A549 (cell line): ENCODE measurements at regions not wholly inside any gene's neighbourhood (a gene's known extent, or its start where the extent isn't known, plus 50 kb on each side); places are given as distances from the start of the nearest gene placed in this dataset.

ENCODE experiments used
- ATAC-seq, 2 experiments: fragments of 200-7000 bp in 1 of 2; fragments of >200 bp in 1 of 2; cut with Nextera tagmentation in 1 of 2; cut with Tn5 transposase in 1 of 2; 3 replicates each; pipeline versions ENCODE4 v1.8.0 to v1.9.1; 2018 to 2020; ENCODE audit warnings: mild to moderate bottlenecking in 1 of 2, moderate library complexity in 1 of 2
- CTCF ChIA-PET: fragments of 300-600 bp; sonication (Branson Sonifier 250); formaldehyde crosslinking; extraction: SDS; loops from one replicate; lab custom pipeline; 2021; ENCODE audit warnings: antibody characterized with exemption, inconsistent platforms; lab: Yijun Ruan, JAX
- POLR2A ChIA-PET: fragments of 350-600 bp; formaldehyde crosslinking; extraction: SDS; loops from one replicate; lab custom pipeline; 2021; ENCODE audit warnings: antibody characterized with exemption, inconsistent platforms; lab: Yijun Ruan, JAX
- DNase-seq, 2 experiments: peaks; one replicate each; pipeline versions ENCODE4 v3.0.0 to v3.0.0-alpha.2; 2011 to 2016; ENCODE audit warnings: low read depth in 1 of 2, low spot score in 1 of 2
- FAIRE-seq: peaks from 2 replicates; lab custom pipeline; 2011; peaks lifted over from hg19 to GRCh38; lab: Jason Lieb, UNC
- H3K27ac ChIP-seq, 2 experiments: fragments of >200 bp; sonication (Bioruptor Twin); formaldehyde crosslinking; 3 replicates each; pipeline ENCODE4 v1.5.1; 2016 to 2017
- H3K4me1 ChIP-seq: fragments of >200 bp; sonication (Bioruptor Twin); formaldehyde crosslinking; 3 replicates; pipeline ENCODE4 v1.6.1; 2016
- H3K4me2 ChIP-seq: fragments of >200 bp; sonication (Bioruptor Twin); formaldehyde crosslinking; 3 replicates; pipeline ENCODE4 v1.6.1; 2016
- H3K4me3 ChIP-seq: fragments of >200 bp; sonication (Bioruptor Twin); formaldehyde crosslinking; 3 replicates; pipeline ENCODE4 v1.5.1; 2016
- H3K9me3 ChIP-seq: fragments of >200 bp; sonication (Bioruptor Twin); formaldehyde crosslinking; 3 replicates; pipeline ENCODE4 v1.6.1; 2016
- BHLHE40 ChIP-seq: IDR thresholded peaks from 2 replicates; pipeline ENCODE4 v1.6.1; 2012; ENCODE audit warnings: low read depth, low read length, inconsistent platforms
- CBX2 ChIP-seq: fragments of 200-600 bp; sonication (generic); IDR thresholded peaks from 2 replicates; pipeline ENCODE4 v1.6.1; 2016; ENCODE audit warnings: low read depth, mild to moderate bottlenecking, borderline replicate concordance
- CHD2 ChIP-seq: fragments of 150-350 bp; IDR thresholded peaks from 2 replicates; pipeline ENCODE4 v1.6.1; 2014; ENCODE audit warnings: low read length; ENCODE audit not compliant: partially characterized antibody
- CHD4 ChIP-seq: fragments of 200-600 bp; sonication (generic); IDR thresholded peaks from 2 replicates; pipeline ENCODE4 v1.6.1; 2016; ENCODE audit warnings: antibody characterized with exemption, mild to moderate bottlenecking, borderline replicate concordance
- EP300 ChIP-seq, 2 experiments: fragments of >200 bp; sonication (Bioruptor Twin); formaldehyde crosslinking; IDR thresholded peaks; 2 replicates in 1 of 2; 3 replicates in 1 of 2; pipeline ENCODE4 v1.6.1; 2016 to 2017
- HDAC2 ChIP-seq: fragments of 200-600 bp; sonication (generic); IDR thresholded peaks from 2 replicates; pipeline ENCODE4 v1.6.1; 2016
- HEYL ChIP-seq: fragments of 250-450 bp; sonication (Bioruptor Pico); IDR thresholded peaks from 2 replicates; pipeline ENCODE4 v1.8.0; 2021; ENCODE audit warnings: mild to moderate bottlenecking, moderate library complexity
- HOXB13 ChIP-seq: fragments of 250-450 bp; sonication (Bioruptor Pico); IDR thresholded peaks from 2 replicates; pipeline ENCODE4 v1.5.0; 2020; ENCODE audit warnings: low read depth, mild to moderate bottlenecking, moderate library complexity
- KDM5A ChIP-seq: fragments of 200-600 bp; sonication (generic); IDR thresholded peaks from 2 replicates; pipeline ENCODE4 v1.6.1; 2016; ENCODE audit warnings: antibody characterized with exemption, mild to moderate bottlenecking
- PHF8 ChIP-seq: fragments of 200-600 bp; sonication (generic); IDR thresholded peaks from 2 replicates; pipeline ENCODE4 v1.6.1; 2016; ENCODE audit warnings: low read depth, mild to moderate bottlenecking, antibody characterized with exemption, moderate library complexity, borderline replicate concordance
- RFX5 ChIP-seq: fragments of 450-650 bp; IDR thresholded peaks from 2 replicates; pipeline ENCODE4 v1.7.1; 2014; ENCODE audit warnings: antibody characterized with exemption, mild to moderate bottlenecking, moderate library complexity
- RNF2 ChIP-seq: fragments of 200-600 bp; sonication (generic); IDR thresholded peaks from 2 replicates; pipeline ENCODE4 v1.6.1; 2016; ENCODE audit warnings: low read depth, mild to moderate bottlenecking, antibody characterized with exemption, moderate library complexity, borderline replicate concordance
- SMC3 ChIP-seq: fragments of >200 bp; sonication (Bioruptor Twin); formaldehyde crosslinking; IDR thresholded peaks from 3 replicates; pipeline ENCODE4 v1.6.1; 2018; ENCODE audit warnings: inconsistent platforms
- TFCP2L1 ChIP-seq: fragments of 250-450 bp; sonication (Bioruptor Pico); IDR thresholded peaks from 2 replicates; pipeline ENCODE4 v1.5.0; 2021; ENCODE audit warnings: mild to moderate bottlenecking
- ZFP36 ChIP-seq: fragments of 450-650 bp; IDR thresholded peaks from 2 replicates; pipeline ENCODE4 v1.6.1; 2014; ENCODE audit warnings: borderline replicate concordance; ENCODE audit not compliant: partially characterized antibody
- WGBS: methylation state at CpG from one replicate; pipeline ENCODE4 v1.1.6; 2017; ENCODE audit errors: missing lambda C conversion rate; 5-methylcytosine and 5-hydroxymethylcytosine counted together
- TF ChIP-seq, protein P1 (sequence below): fragments of >200 bp; sonication (Bioruptor Twin); formaldehyde crosslinking; IDR thresholded peaks from 3 replicates; pipeline ENCODE4 v1.5.1; 2016
- TF ChIP-seq, protein P2 (sequence below): fragments of >200 bp; sonication (Bioruptor Twin); formaldehyde crosslinking; IDR thresholded peaks from 2 replicates; pipeline ENCODE4 v1.6.1; 2016
- TF ChIP-seq, protein P3 (sequence below): IDR thresholded peaks from 2 replicates; pipeline ENCODE4 v1.6.1; 2012
- TF ChIP-seq, protein P4 (sequence below): fragments of 250-450 bp; sonication (Bioruptor Pico); IDR thresholded peaks from 2 replicates; pipeline ENCODE4 v1.5.0; 2021; ENCODE audit warnings: mild to moderate bottlenecking, moderate library complexity, borderline replicate concordance
- TF ChIP-seq, protein P5 (sequence below): fragments of 200-600 bp; sonication (generic); IDR thresholded peaks from 2 replicates; pipeline ENCODE4 v1.6.1; 2016; ENCODE audit warnings: antibody characterized with exemption, mild to moderate bottlenecking, moderate library complexity

DNA sequence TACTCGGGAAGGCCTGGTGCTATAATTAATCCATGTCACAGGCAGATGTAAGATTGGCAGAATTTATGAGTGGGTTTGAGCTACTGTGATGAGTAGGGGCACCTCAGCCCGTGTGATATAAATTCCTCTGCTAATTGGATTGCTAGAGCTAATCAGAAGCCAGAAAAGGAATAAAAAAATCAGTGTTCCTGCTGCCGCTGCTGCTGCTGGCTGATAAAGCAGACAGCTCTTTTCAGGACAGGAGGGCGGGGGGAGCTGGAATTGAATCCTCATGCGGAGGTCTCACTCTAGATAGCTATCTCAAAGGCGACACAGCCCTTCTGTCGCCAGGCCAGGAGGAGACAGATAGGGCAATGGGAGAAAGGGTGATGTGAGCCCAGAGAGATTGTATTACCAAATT, 182.7 kb upstream of the ZFHX3 start:
- CTCF ChIA-PET, result no interaction called here
- Histone ChIP-seq H3K4me1 (peaks cover 18% of the 10 kb centered on the region), H3K4me3 (no peak overlapping the region), H3K27ac (no peak overlapping the region), H3K9me3 (no peaks in the 10 kb centered on the region), H3K4me2 (no peak overlapping the region)
- FAIRE-seq (no peak), DNase-seq (no peak), ATAC-seq (no peak)
- WGBS, result 77% methylated on average over 7 of the region's 7 CpGs
- TF ChIP-seq EP300 (IDR thresholded peaks at IDR 0.05), result no peak
- no peak for TF ChIP-seq RFX5
- no peak for TF ChIP-seq SMC3
- POLR2A ChIA-PET, result no interaction called here

DNA sequence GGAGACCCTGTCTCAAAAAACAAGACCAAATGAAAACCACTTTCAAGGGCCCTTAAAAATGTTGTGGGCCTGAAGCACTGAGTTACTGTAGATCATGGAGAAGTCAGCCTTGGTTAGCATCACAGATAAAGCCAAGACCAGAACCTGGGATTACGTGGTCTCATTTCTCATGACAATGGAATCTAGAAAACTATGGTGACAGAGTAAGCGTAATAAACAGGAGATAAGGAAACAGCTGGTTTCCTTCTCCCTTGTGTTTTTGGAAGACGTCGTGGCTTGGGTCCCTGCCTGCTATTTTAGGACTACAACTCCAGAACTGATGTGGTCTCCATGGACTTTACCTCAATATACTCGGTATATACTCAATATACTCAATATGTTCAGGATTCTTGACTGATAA, 180.7 kb upstream of the ZFHX3 start:
- ATAC-seq (no peak), DNase-seq (no peak), FAIRE-seq (no peak)
- Histone ChIP-seq H3K9me3 (no peaks in the 10 kb centered on the region), H3K27ac (no peak overlapping the region), H3K4me1 (peaks cover 16% of the 10 kb centered on the region), H3K4me3 (no peak overlapping the region), H3K4me2 (no peak overlapping the region)
- ChIA-PET POLR2A (no interaction called here), CTCF (no interaction called here)
- TF ChIP-seq KDM5A (no peak), HDAC2 (no peak), CBX2 (no peak), BHLHE40 (no peak), EP300 (IDR thresholded peaks at IDR 0.05) (no peak), CHD4 (no peak), HEYL (CRISPR knock-in tag) (no peak)
- TF ChIP-seq, protein P1, sequence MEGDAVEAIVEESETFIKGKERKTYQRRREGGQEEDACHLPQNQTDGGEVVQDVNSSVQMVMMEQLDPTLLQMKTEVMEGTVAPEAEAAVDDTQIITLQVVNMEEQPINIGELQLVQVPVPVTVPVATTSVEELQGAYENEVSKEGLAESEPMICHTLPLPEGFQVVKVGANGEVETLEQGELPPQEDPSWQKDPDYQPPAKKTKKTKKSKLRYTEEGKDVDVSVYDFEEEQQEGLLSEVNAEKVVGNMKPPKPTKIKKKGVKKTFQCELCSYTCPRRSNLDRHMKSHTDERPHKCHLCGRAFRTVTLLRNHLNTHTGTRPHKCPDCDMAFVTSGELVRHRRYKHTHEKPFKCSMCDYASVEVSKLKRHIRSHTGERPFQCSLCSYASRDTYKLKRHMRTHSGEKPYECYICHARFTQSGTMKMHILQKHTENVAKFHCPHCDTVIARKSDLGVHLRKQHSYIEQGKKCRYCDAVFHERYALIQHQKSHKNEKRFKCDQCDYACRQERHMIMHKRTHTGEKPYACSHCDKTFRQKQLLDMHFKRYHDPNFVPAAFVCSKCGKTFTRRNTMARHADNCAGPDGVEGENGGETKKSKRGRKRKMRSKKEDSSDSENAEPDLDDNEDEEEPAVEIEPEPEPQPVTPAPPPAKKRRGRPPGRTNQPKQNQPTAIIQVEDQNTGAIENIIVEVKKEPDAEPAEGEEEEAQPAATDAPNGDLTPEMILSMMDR, result no peak
- TF ChIP-seq, protein P2, sequence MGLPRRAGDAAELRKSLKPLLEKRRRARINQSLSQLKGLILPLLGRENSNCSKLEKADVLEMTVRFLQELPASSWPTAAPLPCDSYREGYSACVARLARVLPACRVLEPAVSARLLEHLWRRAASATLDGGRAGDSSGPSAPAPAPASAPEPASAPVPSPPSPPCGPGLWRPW, result no peak
- WGBS, result 81% methylated on average over 5 of the region's 5 CpGs

DNA sequence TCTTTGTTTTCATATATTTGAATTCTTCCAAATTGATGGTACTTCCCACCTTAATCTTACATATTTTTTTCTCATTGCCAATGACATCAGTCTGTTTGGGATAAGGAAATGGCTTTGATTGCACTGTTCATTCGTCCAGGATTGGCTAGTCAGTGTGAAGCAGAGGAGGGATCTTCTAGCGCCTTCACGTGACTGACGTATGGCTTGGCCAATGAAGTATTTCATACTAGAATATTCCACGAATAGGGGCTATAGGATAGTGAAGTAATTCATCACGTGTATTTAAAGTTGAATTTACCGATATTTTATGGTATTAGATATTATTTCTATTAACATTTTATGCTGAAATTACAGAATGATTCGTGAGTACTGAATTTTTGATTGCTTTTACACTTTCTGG, 178.7 kb upstream of the ZFHX3 start:
- no peaks in the 10 kb centered on the region for H3K9me3 ChIP-seq
- no peak overlapping the region for H3K4me3 ChIP-seq
- ChIA-PET POLR2A (no interaction called here), CTCF (interaction anchor here (0.6 to 2.5 kb wide), 2 partner anchors 11 to 333 kb away, joined by 3 to 10 read pairs; no protein-coding TSS in a partner anchor)
- TF ChIP-seq SMC3, result no peak
- TF ChIP-seq, protein P3, sequence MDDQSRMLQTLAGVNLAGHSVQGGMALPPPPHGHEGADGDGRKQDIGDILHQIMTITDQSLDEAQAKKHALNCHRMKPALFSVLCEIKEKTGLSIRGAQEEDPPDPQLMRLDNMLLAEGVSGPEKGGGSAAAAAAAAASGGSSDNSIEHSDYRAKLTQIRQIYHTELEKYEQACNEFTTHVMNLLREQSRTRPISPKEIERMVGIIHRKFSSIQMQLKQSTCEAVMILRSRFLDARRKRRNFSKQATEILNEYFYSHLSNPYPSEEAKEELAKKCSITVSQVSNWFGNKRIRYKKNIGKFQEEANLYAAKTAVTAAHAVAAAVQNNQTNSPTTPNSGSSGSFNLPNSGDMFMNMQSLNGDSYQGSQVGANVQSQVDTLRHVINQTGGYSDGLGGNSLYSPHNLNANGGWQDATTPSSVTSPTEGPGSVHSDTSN, result no peak
- TF ChIP-seq PHF8, result no peak
- TF ChIP-seq HOXB13 (CRISPR knock-in tag), result no peak
- no peak for TF ChIP-seq EP300 (IDR thresholded peaks at IDR 0.05)
- TF ChIP-seq RNF2, result no peak
- TF ChIP-seq, protein P2, result no peak
- TF ChIP-seq TFCP2L1 (CRISPR knock-in tag), result no peak
- TF ChIP-seq, protein P4, sequence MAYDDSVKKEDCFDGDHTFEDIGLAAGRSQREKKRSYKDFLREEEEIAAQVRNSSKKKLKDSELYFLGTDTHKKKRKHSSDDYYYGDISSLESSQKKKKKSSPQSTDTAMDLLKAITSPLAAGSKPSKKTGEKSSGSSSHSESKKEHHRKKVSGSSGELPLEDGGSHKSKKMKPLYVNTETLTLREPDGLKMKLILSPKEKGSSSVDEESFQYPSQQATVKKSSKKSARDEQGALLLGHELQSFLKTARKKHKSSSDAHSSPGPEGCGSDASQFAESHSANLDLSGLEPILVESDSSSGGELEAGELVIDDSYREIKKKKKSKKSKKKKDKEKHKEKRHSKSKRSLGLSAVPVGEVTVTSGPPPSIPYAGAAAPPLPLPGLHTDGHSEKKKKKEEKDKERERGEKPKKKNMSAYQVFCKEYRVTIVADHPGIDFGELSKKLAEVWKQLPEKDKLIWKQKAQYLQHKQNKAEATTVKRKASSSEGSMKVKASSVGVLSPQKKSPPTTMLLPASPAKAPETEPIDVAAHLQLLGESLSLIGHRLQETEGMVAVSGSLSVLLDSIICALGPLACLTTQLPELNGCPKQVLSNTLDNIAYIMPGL (CRISPR knock-in tag), result no peak
- TF ChIP-seq ZFP36, result no peak
- TF ChIP-seq CHD2, result no peak
- TF ChIP-seq KDM5A, result no peak
- no peak for TF ChIP-seq RFX5
- no peak for TF ChIP-seq HDAC2
- TF ChIP-seq, protein P5, sequence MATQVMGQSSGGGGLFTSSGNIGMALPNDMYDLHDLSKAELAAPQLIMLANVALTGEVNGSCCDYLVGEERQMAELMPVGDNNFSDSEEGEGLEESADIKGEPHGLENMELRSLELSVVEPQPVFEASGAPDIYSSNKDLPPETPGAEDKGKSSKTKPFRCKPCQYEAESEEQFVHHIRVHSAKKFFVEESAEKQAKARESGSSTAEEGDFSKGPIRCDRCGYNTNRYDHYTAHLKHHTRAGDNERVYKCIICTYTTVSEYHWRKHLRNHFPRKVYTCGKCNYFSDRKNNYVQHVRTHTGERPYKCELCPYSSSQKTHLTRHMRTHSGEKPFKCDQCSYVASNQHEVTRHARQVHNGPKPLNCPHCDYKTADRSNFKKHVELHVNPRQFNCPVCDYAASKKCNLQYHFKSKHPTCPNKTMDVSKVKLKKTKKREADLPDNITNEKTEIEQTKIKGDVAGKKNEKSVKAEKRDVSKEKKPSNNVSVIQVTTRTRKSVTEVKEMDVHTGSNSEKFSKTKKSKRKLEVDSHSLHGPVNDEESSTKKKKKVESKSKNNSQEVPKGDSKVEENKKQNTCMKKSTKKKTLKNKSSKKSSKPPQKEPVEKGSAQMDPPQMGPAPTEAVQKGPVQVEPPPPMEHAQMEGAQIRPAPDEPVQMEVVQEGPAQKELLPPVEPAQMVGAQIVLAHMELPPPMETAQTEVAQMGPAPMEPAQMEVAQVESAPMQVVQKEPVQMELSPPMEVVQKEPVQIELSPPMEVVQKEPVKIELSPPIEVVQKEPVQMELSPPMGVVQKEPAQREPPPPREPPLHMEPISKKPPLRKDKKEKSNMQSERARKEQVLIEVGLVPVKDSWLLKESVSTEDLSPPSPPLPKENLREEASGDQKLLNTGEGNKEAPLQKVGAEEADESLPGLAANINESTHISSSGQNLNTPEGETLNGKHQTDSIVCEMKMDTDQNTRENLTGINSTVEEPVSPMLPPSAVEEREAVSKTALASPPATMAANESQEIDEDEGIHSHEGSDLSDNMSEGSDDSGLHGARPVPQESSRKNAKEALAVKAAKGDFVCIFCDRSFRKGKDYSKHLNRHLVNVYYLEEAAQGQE, result no peak
- ATAC-seq (no peak), DNase-seq (no peak), FAIRE-seq (no peak)
- H3K4me1 ChIP-seq, result no peaks in the 10 kb centered on the region
- H3K4me2 ChIP-seq, result no peak overlapping the region
- WGBS, result 60% methylated on average over 8 of the region's 8 CpGs
- H3K27ac ChIP-seq, result no peak overlapping the region
